NCI-H460 (cell line): ENCODE measurements at regions not wholly inside any gene's neighbourhood (a gene's known extent, or its start where the extent isn't known, plus 50 kb on each side); places are given as distances from the start of the nearest gene placed in this dataset.
"Not testable (repeated sequence)": the region's sequence is repeated elsewhere in the genome, so short reads cannot be mapped to it uniquely, and the experiment has no call there.

ENCODE experiments used
- DNase-seq: peaks from one replicate; pipeline ENCODE4 v3.0.0-alpha.2; 2016; ENCODE audit warnings: low read depth; ENCODE audit errors: extremely low read depth

GRCh38 chr5:136749016-136749415 is 383.7 kb upstream of the TRPC7 start:
- DNase-seq, result no peak

DNA sequence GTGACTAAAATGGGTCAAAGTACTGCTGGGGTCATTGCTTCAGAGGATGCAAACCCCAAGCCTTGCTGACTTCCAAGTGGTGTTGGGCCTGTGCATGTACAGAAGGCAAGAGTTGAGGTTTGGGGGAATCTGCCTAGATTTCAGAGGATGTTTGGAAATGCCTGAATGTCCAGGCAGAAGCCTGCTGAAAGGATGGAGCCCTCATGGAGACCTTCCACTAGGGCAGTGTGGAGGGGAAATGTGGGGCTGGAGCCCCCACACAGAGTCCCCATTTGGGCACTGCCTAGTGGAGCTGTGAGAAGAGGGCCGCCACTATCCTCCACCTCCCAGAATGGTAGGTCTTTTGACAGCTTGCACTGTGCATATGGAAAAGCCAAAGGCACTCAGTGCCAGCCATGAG is 377.7 kb upstream of the TRPC7 start:
- DNase-seq, result no peak

DNA sequence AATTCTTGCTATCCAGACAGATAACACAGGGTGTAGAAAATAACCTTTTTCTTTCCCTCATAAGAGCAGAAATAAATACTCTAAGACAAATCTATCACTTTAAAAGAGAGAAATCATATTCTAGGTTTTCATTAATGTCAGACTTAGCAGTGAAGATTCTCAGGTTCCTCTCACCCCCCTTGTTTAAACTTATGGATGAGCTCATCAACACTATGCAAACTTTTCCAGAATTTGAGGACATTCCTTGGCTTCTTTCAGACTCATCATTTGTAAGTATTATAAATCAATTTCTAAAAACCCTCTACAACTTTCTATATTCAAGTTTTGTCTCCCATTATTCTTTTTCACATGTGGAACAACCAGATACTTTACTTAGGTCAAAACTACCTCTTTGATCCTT is 374.9 kb upstream of the TRPC7 start:
- DNase-seq, result no peak

GRCh38 chr5:136739271-136739670 is 373.9 kb upstream of the TRPC7 start:
- DNase-seq, result not testable (repeated sequence)

DNA sequence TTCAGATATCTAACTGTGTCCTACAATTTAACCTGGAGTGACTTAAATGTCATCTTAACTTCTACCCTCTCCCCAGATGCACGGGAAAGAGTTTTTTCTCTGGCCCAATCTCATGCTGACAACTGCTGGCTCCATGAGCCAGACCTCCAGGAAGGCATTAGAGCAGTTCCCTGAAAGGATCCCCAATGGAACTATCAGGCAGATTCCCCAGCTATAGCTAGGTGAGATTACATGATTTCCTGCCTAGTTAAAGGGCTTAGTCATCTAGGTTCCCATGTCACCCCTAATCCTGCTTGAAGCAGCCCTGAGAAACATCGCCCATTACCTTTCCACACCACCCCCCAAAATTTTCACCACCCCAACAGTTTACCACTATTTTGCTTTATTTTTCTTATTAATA is 373.5 kb upstream of the TRPC7 start:
- DNase-seq, result no peak

- DNase-seq, result no peak
These were observed 370.7 kb upstream of the TRPC7 start for GRCh38 chr5:136736021-136736420.

DNA sequence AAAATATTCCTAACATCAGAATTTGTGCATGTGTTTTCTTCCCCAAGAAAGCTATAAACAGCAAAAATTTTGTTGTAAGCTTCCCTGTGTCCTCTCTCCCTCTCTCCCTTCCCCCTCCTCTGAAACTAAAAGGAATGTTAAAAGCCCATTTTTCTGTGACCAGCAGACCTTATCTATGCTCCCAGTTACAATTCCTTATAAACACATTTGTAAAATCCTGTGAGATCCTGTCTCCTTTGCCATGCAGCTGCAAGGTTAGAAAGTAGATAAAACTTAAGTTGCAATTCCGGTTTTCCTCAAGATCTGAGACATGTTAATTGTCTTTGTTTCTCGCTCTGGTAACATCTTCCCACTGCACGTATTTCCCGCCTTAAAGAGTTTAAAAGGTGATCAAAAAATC is 370.3 kb upstream of the TRPC7 start:
- not testable (repeated sequence) for DNase-seq

DNA sequence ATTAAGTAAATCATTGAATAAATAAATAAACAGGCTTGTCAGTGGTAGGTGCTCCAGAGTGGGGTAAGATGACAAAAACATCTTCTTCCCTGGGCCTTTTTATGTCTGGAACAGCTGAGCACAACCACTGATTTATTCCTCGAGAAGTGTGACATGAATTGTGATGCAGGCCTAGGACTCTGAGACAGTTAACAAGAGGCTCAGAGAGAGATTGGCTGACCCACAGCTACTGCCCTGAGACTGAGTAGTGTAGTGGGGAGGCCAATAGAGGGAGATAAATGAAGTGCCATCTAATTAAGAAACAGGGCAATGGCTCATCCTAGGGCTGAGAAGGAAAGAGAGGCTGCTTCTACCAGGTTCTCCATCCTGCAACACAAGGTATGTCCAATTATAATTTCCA is 369.3 kb upstream of the TRPC7 start:
- DNase-seq, result no peak

DNA sequence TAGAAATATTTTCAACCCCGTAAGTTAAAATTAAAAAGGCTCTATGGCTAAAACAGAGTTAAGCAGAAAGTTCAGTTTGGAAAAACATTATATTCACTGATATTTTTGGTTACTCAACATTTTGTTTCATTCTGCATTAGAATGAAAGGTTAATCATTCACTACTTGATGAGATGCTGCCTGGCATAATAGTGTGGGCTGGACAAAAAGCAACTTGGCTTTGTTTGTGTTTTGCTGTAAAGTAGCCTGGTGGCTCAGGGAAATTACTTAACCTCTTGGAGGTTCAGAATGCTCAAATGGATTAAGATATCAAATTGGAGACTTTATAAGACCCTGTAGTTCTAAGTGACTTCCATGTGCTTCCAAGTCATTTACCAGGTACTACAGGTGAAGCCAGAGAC is 367.4 kb upstream of the TRPC7 start:
- no peak for DNase-seq

DNA sequence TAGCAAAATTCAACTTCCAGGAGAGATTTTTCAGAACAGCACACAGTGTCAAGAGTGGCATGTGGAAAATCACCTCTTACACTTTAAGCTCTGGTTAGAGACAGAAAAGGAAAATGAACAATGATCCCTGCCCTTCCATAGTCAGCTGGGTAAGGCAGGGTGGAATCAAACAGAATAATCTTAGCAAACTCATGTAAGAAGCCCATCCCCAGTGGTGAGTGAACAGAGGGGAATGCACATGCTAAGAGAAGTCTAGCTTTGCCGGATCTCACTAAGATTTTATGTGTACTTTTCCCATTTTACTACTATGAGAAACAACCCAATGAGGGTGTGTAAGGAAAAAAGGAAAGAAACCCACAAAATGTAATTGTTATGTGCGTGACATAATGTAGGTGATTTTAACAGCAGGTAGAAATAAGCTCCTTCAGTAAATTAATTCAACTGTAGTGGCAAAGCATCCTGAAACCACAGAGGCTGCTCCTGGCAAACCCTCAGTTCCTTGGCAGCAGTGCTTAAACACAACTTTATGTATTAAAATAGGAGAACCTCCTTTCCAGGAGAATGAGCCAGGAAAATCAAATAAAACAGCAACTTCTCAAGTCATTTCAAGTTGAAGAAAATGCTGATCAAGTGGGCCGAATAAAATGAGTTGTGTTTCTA is 366.0 kb upstream of the TRPC7 start:
- DNase-seq, result no peak

DNA sequence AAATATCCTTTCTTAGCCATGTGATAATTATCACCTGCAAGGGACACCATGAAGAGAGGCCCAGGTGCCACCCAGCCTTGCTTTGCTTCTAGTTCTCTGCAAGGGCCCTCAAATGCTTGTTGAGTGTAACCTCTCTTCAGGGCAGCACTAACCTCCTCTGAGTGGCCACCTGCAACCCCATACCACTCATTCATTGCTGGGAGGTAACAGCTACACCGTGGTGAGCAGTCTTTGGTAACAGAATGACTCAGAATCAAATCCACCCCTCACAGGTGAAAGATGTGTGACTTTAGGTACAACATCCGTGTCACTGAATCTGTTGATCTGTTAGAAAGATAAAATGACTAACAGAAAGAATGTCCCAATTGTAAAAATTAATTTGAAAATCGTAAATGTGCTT is 365.1 kb upstream of the TRPC7 start:
- no peak for DNase-seq

DNA sequence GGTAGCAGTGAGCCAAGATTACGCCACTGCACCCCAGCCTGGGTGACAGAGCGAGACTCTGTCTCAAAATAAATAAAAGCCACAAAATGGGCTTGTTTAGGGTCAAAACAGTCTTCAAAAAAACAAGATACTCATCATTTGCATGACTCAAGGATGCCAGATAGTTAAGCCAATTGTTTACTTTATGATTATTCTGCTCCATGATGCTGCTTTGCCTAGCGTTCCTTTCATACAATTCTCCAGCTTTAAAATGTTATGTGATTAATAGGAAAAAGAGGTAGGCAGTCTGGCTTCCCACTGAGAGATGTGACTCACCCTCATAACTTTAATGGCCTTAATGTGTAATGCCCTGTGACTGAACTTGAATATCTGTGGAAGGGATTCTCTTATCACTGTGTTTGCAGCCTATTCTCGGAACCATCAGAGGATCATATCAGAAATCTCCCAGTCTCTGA is 364.6 kb upstream of the TRPC7 start:
- no peak for DNase-seq

- no peak for DNase-seq
These were observed 361.2 kb upstream of the TRPC7 start for GRCh38 chr5:136726506-136726905.

DNA sequence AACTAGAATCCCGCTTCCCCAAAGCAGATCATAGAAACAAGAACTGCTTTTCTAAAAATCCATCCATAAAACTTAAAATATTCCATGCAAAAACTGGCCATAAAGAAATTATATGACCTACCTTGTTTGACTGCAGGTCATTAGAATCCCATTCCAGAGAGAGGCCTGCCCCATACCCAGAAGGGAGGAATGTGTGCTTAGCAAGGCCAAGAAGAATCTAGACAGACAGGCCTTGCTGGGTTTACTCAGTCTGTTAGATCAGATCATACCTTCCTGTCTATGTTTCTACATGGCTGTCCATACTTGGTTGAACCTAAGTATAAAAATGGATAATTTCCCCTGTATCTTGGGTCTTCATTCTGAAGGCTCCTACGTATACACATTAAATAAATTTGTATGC is 358.8 kb upstream of the TRPC7 start:
- no peak for DNase-seq

DNA sequence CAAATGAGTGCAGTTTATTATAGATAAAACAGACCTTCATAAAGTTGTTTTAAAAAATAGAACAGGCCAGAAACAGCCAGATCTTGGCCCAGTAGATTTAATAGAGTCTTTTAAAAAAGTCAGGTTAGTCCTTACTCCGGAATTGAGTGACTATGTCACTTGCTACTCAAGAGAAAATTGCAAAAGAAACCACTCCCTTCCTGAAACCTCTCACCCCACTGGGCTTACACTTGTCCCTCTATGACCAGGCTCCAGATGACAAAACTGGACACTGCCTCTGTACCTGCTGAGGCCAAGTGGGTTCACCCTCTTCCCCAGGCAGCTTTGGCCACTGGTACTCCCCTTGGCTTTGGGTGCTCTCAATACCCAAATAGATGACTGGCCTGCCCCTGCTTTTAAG is 357.2 kb upstream of the TRPC7 start:
- DNase-seq, result no peak

DNA sequence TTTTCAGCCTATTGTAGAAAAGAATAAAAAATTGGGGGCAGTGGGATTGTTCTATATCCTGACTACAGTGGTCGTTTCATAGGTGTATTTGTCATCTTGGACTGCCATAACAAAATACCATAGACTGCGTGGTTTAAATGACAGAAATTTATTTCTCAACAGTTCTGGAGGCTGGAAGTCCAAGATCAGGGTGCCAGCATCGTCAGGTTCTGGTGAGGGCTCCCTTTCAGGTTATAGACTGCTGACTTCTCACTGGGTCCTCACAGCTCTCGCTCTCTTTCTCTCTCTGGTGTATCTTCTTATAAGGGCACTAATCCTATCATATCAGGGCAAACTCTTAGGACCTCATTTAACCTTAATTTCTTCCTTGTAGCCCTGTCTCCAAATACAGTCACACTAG is 356.7 kb upstream of the TRPC7 start:
- no peak for DNase-seq

GRCh38 chr5:136720674-136721073 is 355.3 kb upstream of the TRPC7 start:
- no peak for DNase-seq

DNA sequence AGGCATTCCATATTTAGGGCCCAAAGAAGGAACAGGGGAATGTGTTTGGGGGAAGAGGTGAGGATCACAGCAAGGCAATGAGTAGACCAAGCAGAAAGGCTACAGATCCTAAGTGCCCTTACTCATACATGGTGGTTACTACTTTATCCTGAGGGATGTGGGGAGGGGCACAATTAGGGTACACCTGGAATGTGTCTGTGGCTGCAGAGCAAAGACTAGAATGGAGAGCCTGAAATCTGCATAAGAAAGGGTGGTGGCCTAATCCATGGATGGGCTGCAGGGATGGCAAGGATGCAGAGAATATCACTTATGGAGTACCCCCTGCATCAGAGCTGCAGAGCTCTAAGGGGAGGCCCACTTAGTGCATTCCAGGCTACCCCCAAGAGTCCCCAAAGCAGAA is 352.6 kb upstream of the TRPC7 start:
- DNase-seq, result no peak

DNA sequence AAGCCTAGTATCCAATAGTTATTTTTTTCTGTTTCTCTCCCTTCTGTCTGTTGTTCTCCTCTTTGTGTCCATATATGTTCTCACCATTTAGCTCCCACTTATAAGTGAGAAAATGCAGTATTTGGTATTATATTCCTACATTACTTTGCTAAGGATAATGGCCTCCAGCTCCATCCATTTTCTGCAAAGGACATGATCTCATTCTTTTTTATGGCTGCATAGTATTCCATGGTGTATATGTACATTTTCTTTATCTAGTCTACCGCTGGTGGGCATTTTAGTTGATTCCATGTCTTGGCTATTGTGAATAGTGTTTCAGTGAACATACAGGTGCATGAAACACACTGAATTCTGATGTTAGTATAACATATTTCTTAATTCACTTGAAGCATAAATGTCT is 348.9 kb upstream of the TRPC7 start:
- DNase-seq, result no peak

GRCh38 chr5:136712628-136713027 is 347.3 kb upstream of the TRPC7 start:
- DNase-seq, result no peak

- DNase-seq, result no peak
These were observed 345.5 kb upstream of the TRPC7 start for GRCh38 chr5:136710834-136711233.

DNA sequence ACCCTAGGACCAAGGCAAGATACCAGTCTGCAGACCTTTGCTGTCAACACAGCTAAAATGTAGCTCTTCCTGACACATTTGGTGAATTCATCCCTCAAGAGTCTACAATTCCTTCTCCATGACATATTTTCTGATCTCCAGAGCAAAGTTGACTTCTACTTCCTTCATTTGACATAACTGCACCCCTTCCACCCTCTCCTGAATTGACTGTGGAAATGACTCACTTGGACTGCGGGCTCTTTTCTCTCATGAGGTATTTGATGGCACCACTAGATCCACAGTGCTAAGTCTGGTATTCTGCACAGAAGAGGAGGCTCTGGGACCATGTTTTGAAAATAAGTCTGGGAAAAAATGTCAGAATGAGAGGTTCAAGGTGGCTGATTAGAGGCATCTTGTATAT is 338.4 kb upstream of the TRPC7 start:
- DNase-seq, result no peak

- no peak for DNase-seq
These were observed 337.7 kb upstream of the TRPC7 start for GRCh38 chr5:136703036-136703435.
